ENCODE measurements at regions not wholly inside any gene's neighbourhood (a gene's known extent, or its start where the extent isn't known, plus 50 kb on each side); places are given as distances from the start of the nearest gene placed in this dataset.

DNA sequence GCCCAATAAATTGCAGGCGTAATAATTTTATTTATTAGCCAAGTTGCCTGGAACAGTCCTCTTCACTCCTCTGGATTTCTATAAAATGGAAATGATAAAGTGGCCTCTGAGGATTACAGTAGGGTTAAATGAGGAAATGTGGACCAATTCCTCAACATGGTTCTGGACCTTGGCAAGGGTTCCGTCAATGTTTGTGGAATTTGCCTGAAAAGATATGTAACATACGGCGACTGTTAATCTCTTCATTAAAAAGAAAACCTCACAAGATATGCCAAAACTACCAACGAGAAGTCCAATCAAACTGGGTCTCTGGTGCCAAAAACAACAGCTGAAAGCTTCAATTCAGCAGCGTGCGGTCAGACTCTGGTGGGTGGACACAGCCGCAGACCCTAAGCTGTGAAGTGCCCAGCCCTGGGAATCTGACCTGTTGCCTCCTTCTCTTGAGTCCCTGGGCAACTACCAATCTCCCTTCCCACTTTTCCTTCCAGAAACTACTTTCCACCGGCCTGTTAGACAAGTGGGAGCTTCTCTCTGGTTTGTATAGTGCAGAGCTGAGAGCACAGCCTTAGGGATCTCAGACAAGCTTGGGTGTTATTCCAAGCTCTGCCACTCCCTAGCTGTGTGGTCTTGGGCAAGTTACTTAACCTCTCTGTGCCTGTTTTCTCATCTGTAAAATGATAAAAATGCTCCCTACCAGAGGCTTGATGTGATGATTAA, 190.5 kb upstream of the GSC start:
- no peak for DNase-seq (ENCODE audit: low read depth)

GRCh38 chr14:94953541-94954260, 183.8 kb upstream of the GSC start:
- DNase-seq (ENCODE audit: low read depth): no peak

GRCh38 chr14:94952097-94952496, 182.2 kb upstream of the GSC start:
- no peak for DNase-seq (ENCODE audit: low read depth)

GRCh38 chr14:94946244-94946643, 176.3 kb upstream of the GSC start:
- DNase-seq (ENCODE audit: low read depth): no peak

GRCh38 chr14:94945615-94946014, 175.7 kb upstream of the GSC start:
- DNase-seq (ENCODE audit: low read depth): peak; percentile 15

- no peak for DNase-seq (ENCODE audit: low read depth)
Measured at GRCh38 chr14:94944636-94945258, 174.8 kb upstream of the GSC start.

- DNase-seq (ENCODE audit: low read depth): no peak
Measured at GRCh38 chr14:94942601-94943000, 172.7 kb upstream of the GSC start.

DNA sequence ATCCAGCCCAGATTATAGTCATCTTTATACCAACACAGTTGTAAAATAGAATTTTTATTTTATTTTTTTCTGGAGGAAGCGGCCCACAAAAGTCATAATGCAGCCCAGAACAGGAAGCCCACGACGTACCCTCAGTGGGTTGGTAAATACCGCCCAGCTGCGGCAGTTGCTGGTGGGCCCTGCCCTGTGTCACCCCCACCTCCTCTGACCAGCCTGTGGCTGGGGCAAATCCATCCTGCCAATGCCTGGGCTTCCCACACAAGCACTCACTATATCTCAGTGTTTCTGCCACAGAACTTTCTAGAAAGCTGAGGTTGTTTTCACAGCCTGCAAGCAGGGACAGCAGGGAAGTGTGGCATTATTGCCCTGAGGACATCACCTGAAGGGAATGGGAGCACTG, 171.4 kb upstream of the GSC start:
- DNase-seq (ENCODE audit: low read depth): no peak

DNA sequence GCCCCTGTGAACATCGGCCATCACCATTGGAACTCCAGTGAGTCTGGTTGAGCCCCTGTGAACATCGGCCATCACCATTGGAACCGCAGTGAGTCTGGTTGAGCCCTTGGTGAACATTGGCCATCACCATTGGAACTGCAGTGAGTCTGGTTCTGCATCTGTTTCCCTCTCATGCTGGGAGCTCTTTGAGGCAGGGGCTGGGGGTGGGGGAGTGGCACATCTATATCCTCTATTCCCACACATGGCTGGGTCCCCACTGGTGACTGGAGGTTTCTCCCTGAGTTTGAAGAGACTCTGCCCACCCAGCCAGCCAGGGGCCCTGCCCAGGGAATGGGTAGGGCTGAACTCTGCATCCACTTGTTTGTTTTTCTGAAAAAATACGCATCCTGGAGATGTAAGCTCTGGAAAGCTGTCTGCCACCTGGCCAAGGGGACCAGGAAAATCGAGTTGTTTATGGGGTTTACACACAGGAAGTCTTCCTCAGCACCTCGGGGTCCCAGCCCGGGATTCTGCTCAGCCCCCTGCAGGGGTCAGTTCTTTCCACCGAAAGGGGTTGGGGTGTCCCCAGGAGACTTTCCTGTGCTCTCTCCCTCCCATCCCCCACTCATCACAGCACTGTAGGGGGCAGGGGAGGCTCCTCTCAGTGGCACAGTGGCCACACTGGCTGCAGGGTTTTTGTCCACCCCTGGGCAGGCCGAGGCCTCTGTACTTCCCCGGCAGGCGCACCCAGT, 170.5 kb upstream of the GSC start:
- no peak for DNase-seq (ENCODE audit: low read depth)

GRCh38 chr14:94938016-94938415, 168.1 kb upstream of the GSC start:
- DNase-seq (ENCODE audit: low read depth): no peak

- DNase-seq (ENCODE audit: low read depth): no peak
Measured at GRCh38 chr14:94936901-94937685, 167.2 kb upstream of the GSC start.

GRCh38 chr14:94936401-94936892, 166.5 kb upstream of the GSC start:
- DNase-seq (ENCODE audit: low read depth): no peak

GRCh38 chr14:94935706-94936300, 165.9 kb upstream of the GSC start:
- DNase-seq (ENCODE audit: low read depth): no peak

DNA sequence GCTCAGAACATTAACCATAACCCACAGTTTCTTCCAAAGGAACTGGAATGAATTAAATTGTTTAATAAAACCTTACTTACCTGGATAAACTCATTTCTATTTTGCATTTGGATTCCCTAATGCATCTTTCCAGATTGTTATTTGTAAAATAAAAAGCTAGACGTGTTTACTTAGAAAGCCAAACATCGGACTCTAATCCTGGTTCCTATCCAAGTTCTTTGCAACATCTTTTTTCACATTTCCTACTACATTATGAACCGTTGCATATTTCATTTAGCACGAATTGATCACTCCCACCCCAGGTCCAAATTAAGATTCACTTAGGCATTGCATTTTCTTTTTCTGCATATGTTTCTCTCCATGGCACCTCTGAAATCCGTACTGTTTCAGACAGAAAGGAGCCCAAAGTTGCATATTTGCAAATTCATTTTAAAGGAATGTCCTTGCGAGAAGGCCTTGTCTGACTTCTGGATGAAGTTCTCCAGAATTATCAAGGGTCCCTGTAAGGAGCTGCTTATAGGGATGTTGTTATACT, 164.4 kb upstream of the GSC start:
- DNase-seq (ENCODE audit: low read depth): no peak

- DNase-seq (ENCODE audit: low read depth): no peak
Measured at GRCh38 chr14:94933486-94933885, 163.6 kb upstream of the GSC start.

DNA sequence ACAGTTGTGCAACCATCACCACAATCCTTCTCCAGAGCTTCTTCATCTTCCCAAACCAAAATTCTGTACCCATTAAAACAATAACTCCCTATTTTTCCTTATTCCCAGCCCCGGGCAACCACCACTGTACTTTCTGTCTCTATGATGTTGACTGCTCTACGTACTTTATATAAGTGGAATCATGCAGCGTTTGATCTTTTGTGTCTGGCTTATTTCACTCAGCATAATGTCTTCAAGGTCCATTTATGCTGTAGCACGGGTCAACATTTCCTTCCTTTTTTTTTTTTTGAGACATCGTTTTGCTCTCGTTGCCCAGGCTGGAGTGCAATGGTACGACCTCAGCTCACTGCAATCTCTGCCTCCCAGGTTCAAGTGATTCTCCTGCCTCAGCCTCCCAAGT, 162.7 kb upstream of the GSC start:
- DNase-seq (ENCODE audit: low read depth): no peak

DNA sequence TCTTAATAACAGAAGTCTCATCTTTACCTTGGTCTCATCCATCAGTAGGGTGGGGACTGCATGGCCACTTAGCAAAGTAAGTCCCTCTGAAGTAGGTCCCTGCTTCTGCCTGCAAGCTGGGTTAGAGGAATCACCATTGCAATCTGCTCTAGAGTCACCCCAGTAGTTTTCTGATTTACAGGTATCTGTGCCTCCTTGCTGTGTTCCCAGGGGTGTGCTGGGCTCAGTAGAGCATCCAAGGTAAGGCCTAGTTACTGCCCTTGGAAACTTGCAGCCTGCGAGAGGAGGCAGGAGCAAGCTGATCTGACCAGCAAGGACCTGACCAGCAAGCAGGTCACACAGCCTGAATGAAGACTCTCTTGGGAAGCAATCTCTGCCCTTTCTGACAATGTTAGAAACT, 160.8 kb upstream of the GSC start:
- DNase-seq (ENCODE audit: low read depth): no peak

GRCh38 chr14:94929354-94929753, 159.4 kb upstream of the GSC start:
- DNase-seq (ENCODE audit: low read depth): no peak

GRCh38 chr14:94926176-94926575, 156.3 kb upstream of the GSC start:
- DNase-seq (ENCODE audit: low read depth): no peak

GRCh38 chr14:94925416-94926173, 155.7 kb upstream of the GSC start:
- DNase-seq (ENCODE audit: low read depth): no peak

Data from stimulated activated CD8-positive, alpha-beta memory T cell treated with anti-CD3 and anti-CD28 coated beads, Interleukin-12 subunit alpha, Interleukin-12 subunit beta, amount 100 ng/mL, for 1 hour (primary cell).